GM10266 (cell line): ENCODE measurements at regions not wholly inside any gene's neighbourhood (a gene's known extent, or its start where the extent isn't known, plus 50 kb on each side); places are given as distances from the start of the nearest gene placed in this dataset.
"Not testable (repeated sequence)": the region's sequence is repeated elsewhere in the genome, so short reads cannot be mapped to it uniquely, and the experiment has no call there.

Experiments
- DNase-seq: peaks from one replicate; pipeline ENCODE4 v3.0.0; 2012; ENCODE audit errors: extremely low spot score
- CTCF ChIP-seq: IDR thresholded peaks from 2 replicates; pipeline ENCODE4 v1.5.1; 2012; ENCODE audit warnings: mild to moderate bottlenecking, low read depth; ENCODE audit not compliant: control insufficient read depth, insufficient read depth; ENCODE audit errors: missing control alignments

DNA sequence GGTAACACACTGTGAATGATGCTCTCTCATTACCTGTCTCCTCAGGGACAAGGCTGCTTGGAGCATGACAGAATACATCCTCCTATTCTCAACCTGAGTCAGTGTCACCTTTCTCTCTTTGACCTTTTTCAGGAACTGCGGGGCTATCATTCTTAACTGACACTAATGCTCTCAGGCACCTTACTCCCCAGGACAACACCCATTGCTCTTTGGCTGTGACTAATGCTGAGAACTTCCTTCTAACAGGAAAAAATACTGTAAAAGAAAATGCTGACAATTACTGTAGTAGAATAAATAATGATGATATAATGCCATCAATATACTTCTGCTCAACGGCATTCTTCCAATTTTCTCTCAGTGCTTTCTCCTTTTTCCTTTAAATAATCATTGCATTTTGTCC lies 2082.7 kb upstream of the RAG2 start:
- no peak for TF ChIP-seq CTCF
- DNase-seq = no peak

GRCh38 chr11:38680166-38680565 lies 2082.1 kb upstream of the RAG2 start:
- no peak for TF ChIP-seq CTCF
- DNase-seq = no peak

GRCh38 chr11:38672445-38672844 lies 2074.4 kb upstream of the RAG2 start:
- no peak for DNase-seq
- no peak for TF ChIP-seq CTCF

DNA sequence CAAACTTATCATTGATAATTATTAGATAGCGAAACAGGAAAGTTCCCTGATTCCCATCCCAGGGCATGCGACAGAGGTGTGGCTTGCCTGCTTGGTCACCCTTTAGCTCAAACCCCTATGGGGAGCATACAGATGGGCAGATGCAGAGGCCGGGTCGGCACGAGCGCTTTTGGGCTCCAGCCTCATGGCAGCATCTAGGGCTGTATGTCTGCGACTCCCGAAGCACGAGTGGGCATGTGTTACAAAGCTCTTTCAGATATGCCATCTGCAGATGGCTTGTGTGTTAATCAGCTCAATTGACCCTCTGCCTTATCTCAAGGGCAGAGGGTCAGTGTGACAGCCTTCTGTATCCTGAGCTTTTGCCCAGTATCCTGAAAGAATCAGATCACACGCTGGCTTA lies 2069.3 kb upstream of the RAG2 start:
- TF ChIP-seq CTCF = no peak
- no peak for DNase-seq

- TF ChIP-seq CTCF = no peak
- no peak for DNase-seq
Observed at GRCh38 chr11:38648604-38649003, 2050.6 kb upstream of the RAG2 start.

GRCh38 chr11:38646382-38646781 lies 2048.3 kb upstream of the RAG2 start:
- no peak for DNase-seq
- no peak for TF ChIP-seq CTCF

- TF ChIP-seq CTCF = no peak
- DNase-seq = no peak
Observed at GRCh38 chr11:38640854-38641253, 2042.8 kb upstream of the RAG2 start.

- no peak for DNase-seq
- no peak for TF ChIP-seq CTCF
Observed at GRCh38 chr11:38612701-38613100, 2014.7 kb upstream of the RAG2 start.

GRCh38 chr11:38601371-38601770 lies 2003.3 kb upstream of the RAG2 start:
- DNase-seq = not testable (repeated sequence)
